Stomach (tissue), 8 donors: ENCODE measurements at regions not wholly inside any gene's neighbourhood (a gene's known extent, or its start where the extent isn't known, plus 50 kb on each side); places are given as distances from the start of the nearest gene placed in this dataset.

Source experiments
- DNase-seq, 2 donors: peaks; one replicate each; pipeline versions ENCODE4 v3.0.0 to v3.0.0-alpha.2; 2013 to 2019
- H3K27ac ChIP-seq, 5 donors: fragments of 200-600 bp in 4 of 5; sonication (generic) in 4 of 5; one replicate each; pipeline ENCODE4 v1.5.1; 2013 to 2019; ENCODE audit warnings: mild to moderate bottlenecking in 1 of 5, moderate library complexity in 1 of 5
- H3K27me3 ChIP-seq, 3 donors: fragments of 200-600 bp; sonication (generic); one replicate each; pipeline ENCODE4 v1.5.1; 2017 to 2019; ENCODE audit warnings: mixed run types in 1 of 3
- H3K36me3 ChIP-seq, 4 donors: fragments of 200-600 bp; sonication (generic); 1 replicate in 3 of 4; 2 replicates in 1 of 4; pipeline ENCODE4 v1.5.1; 2016 to 2019
- H3K4me1 ChIP-seq, 4 donors: fragments of 200-600 bp; sonication (generic); one replicate each; pipeline ENCODE4 v1.5.1; 2016 to 2019
- H3K4me3 ChIP-seq, 4 donors: fragments of 200-600 bp; sonication (generic) in 3 of 4; one replicate each; pipeline ENCODE4 v1.5.1; 2016 to 2019; ENCODE audit warnings: mild to moderate bottlenecking in 1 of 4
- H3K9me3 ChIP-seq, 4 donors: fragments of 200-600 bp; sonication (generic); one replicate each; pipeline ENCODE4 v1.5.1; 2016 to 2019
- EP300 ChIP-seq: sonication (generic); formaldehyde crosslinking; IDR thresholded peaks from one replicate; pipeline ENCODE4 v1.6.1; 2017; ENCODE audit warnings: antibody characterized with exemption
- POLR2A ChIP-seq, 4 donors: fragments of 450-650 bp; IDR thresholded peaks; one replicate each; pipeline ENCODE4 v1.6.1; 2016; ENCODE audit warnings: antibody characterized with exemption in 4 of 4, control low read depth in 2 of 4, mild to moderate bottlenecking in 1 of 4, moderate library complexity in 1 of 4
- POLR2AphosphoS5 ChIP-seq, 3 donors: sonication (generic); formaldehyde crosslinking; IDR thresholded peaks; one replicate each; pipeline ENCODE4 v1.6.1; 2016; ENCODE audit warnings: antibody characterized with exemption in 3 of 3
- WGBS, 5 donors: extraction: QIAGEN DNeasy Blood & Tissue Kit in 3 of 5; methylation state at CpG; one replicate each; pipeline versions ENCODE4 v1.1.5 to v1.1.7; 2013 to 2018; 5-methylcytosine and 5-hydroxymethylcytosine counted together
- intact Hi-C: fragments of 100-400 bp; cut with DNase I; formaldehyde crosslinking; loops from one replicate; pipeline ENCODE4 v1.15.1; 2023; ENCODE audit warnings: low total_unique reads
- TF ChIP-seq, protein P1 (sequence below), 7 experiments: fragments of 450-650 bp in 4 of 7; fragments of 200-600 bp in 3 of 7; sonication (generic) in 3 of 7; IDR thresholded peaks; one replicate each; pipeline ENCODE4 v1.5.1; 2016 to 2019; ENCODE audit warnings: antibody characterized with exemption in 7 of 7, control low read depth in 2 of 7, mild to moderate bottlenecking in 1 of 7
- donor health status: healthy with polysubstance abuse.
- donor health status: Bipolar disorder and iron deficiency.
- donor health status: healthy.

- no peaks in the 10 kb centered on the region for H3K36me3 ChIP-seq
- WGBS, 5 donors, result 88 to 100% (median 97%) methylated on average over 1 of the region's 1 CpG
- no peak overlapping the region for H3K4me3 ChIP-seq
- DNase-seq, result no peak
- no peaks in the 10 kb centered on the region for H3K4me1 ChIP-seq
- no peaks in the 10 kb centered on the region for H3K27me3 ChIP-seq
- TF ChIP-seq POLR2AphosphoS5 (IDR thresholded peaks at IDR 0.05) (no peak), EP300 (no peak), POLR2A (IDR thresholded peaks at IDR 0.05) (no peak)
- TF ChIP-seq, protein P1, sequence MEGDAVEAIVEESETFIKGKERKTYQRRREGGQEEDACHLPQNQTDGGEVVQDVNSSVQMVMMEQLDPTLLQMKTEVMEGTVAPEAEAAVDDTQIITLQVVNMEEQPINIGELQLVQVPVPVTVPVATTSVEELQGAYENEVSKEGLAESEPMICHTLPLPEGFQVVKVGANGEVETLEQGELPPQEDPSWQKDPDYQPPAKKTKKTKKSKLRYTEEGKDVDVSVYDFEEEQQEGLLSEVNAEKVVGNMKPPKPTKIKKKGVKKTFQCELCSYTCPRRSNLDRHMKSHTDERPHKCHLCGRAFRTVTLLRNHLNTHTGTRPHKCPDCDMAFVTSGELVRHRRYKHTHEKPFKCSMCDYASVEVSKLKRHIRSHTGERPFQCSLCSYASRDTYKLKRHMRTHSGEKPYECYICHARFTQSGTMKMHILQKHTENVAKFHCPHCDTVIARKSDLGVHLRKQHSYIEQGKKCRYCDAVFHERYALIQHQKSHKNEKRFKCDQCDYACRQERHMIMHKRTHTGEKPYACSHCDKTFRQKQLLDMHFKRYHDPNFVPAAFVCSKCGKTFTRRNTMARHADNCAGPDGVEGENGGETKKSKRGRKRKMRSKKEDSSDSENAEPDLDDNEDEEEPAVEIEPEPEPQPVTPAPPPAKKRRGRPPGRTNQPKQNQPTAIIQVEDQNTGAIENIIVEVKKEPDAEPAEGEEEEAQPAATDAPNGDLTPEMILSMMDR (IDR thresholded peaks at IDR 0.05), result no peak
- no peak overlapping the region for H3K27ac ChIP-seq
- intact Hi-C loops, result no loop called here
- H3K9me3 ChIP-seq, result peaks cover 0 to 24% (median 5%) of the 10 kb centered on the region in 4 donors
These were observed 553.7 kb downstream of the FOXG1 start for GRCh38 chr14:29320286-29320685.

GRCh38 chr14:29321646-29322045, 555.1 kb downstream of the FOXG1 start:
- H3K9me3 ChIP-seq, result peaks cover 0 to 24% (median 5%) of the 10 kb centered on the region in 4 donors
- no peak overlapping the region for H3K27ac ChIP-seq
- H3K36me3 ChIP-seq, result no peaks in the 10 kb centered on the region
- intact Hi-C loops, result no loop called here
- H3K27me3 ChIP-seq, result no peaks in the 10 kb centered on the region
- H3K4me3 ChIP-seq, result no peak overlapping the region
- no peak for TF ChIP-seq EP300
- TF ChIP-seq POLR2A (IDR thresholded peaks at IDR 0.05), result no peak
- TF ChIP-seq, protein P1 (IDR thresholded peaks at IDR 0.05), result no peak
- TF ChIP-seq POLR2AphosphoS5 (IDR thresholded peaks at IDR 0.05), result no peak
- no peak for DNase-seq
- H3K4me1 ChIP-seq, result no peaks in the 10 kb centered on the region

DNA sequence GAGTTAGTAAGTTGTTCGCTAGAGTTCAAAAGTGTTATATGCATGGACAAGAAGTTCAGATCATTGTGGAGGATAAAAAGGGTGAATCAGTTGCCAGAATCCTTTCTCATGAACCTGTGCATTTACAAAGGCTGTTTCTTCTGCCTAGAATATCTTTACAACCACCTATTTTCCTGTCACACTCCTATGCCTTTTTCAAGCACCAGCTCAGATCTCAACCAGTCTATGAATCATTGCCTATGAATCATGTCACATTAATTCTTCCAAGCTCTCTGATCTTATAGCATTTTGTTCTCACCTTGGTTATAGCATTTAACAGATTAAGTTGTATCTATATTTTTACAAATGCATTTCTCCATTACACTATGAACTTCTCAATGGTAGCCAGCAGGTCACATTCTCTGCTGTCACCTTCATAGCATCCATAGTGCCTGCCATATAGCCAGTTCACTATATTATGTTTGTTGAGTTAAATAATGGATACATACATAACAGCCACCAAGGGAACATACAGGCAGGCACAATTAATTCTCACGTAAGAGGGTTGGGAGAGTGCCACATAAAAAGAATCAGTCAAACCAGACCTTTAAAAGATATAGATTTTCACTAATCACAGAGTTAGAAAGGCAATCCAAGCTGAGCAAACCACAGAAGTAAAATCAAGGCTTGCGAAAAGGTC, 573.0 kb downstream of the FOXG1 start:
- Histone ChIP-seq H3K36me3 (no peaks in the 10 kb centered on the region), H3K27ac (no peak overlapping the region), H3K4me3 (no peak overlapping the region), H3K9me3 (peaks cover 0 to 10% (median 0%) of the 10 kb centered on the region in 4 donors), H3K27me3 (no peaks in the 10 kb centered on the region), H3K4me1 (no peaks in the 10 kb centered on the region)
- TF ChIP-seq POLR2A (IDR thresholded peaks at IDR 0.05) (no peak), EP300 (no peak), POLR2AphosphoS5 (IDR thresholded peaks at IDR 0.05) (no peak)
- TF ChIP-seq, protein P1 (IDR thresholded peaks at IDR 0.05), result no peak
- no peak for DNase-seq
- WGBS, 5 donors, result 80 to 94% (median 90%) methylated on average over 3 of the region's 3 CpGs
- intact Hi-C loops, result no loop called here

DNA sequence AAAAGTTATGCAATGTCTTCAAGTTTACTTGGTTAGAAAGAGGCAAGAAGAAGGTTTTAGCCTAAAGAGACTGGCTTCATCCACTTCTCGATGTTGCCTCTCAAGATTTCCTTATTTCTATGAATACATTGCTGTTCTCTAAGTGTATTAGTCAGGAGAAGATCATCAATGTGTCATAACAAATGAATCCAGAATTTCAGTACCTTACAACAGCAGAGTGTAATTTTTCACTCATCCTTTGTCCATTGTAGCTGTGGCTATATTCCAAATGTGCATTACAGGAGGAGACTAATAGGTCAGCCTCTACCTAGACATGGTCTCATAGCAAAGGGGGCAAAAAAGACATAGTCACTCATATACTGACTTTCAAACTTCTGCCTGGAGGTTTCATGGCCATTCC, 579.1 kb downstream of the PRKD1 start:
- Histone ChIP-seq H3K4me3 (no peak overlapping the region), H3K9me3 (no peaks in the 10 kb centered on the region), H3K36me3 (no peaks in the 10 kb centered on the region), H3K27ac (no peak overlapping the region), H3K27me3 (no peaks in the 10 kb centered on the region), H3K4me1 (no peaks in the 10 kb centered on the region)
- intact Hi-C loops, result no loop called here
- no peak for DNase-seq
- TF ChIP-seq, protein P1 (IDR thresholded peaks at IDR 0.05), result no peak
- TF ChIP-seq POLR2A (IDR thresholded peaks at IDR 0.05) (no peak), POLR2AphosphoS5 (IDR thresholded peaks at IDR 0.05) (no peak), EP300 (no peak)
- 56 to 81% (median 71%) methylated on average over 1 of the region's 1 CpG for WGBS, 5 donors
